WTC11 (cell line): ENCODE measurements at regions not wholly inside any gene's neighbourhood (a gene's known extent, or its start where the extent isn't known, plus 50 kb on each side); places are given as distances from the start of the nearest gene placed in this dataset.

ENCODE experiments used
- ATAC-seq: fragments of 200-7000 bp; cut with Tn5 transposase; 2 replicates; pipeline ENCODE4 v1.10.0; 2021; ENCODE audit warnings: mild to moderate bottlenecking, moderate library complexity
- CTCF ChIA-PET: fragments of 300-600 bp; sonication (Branson Sonifier 250); formaldehyde crosslinking; loops from one replicate; lab custom pipeline; 2021; ENCODE audit warnings: antibody characterized with exemption; lab: Charles Lee
- POLR2A ChIA-PET: fragments of 350-600 bp; sonication (Branson Sonifier 250); formaldehyde crosslinking; loops from one replicate; lab custom pipeline; 2021; ENCODE audit warnings: antibody characterized with exemption; lab: Charles Lee
- DNase-seq: peaks from one replicate; pipeline ENCODE4 v3.0.0; 2021; ENCODE audit warnings: low spot score
- H3K27ac Mint-ChIP-seq: 2 replicates; pipeline ENCODE4 v1.8.0; 2021; ENCODE audit warnings: mixed read lengths
- H3K27me3 Mint-ChIP-seq: 2 replicates; pipeline ENCODE4 v1.8.0; 2021; ENCODE audit warnings: low read depth, mild to moderate bottlenecking, moderate library complexity, mixed read lengths
- H3K36me3 Mint-ChIP-seq: 2 replicates; pipeline ENCODE4 v1.8.0; 2021; ENCODE audit warnings: mixed read lengths
- H3K4me1 Mint-ChIP-seq: 2 replicates; pipeline ENCODE4 v1.8.0; 2022; ENCODE audit warnings: mixed read lengths
- H3K4me3 Mint-ChIP-seq: 2 replicates; pipeline ENCODE4 v1.8.0; 2021; ENCODE audit warnings: mild to moderate bottlenecking, moderate library complexity, mixed read lengths
- H3K9me3 Mint-ChIP-seq: 2 replicates; pipeline ENCODE4 v1.8.0; 2021; ENCODE audit warnings: mixed read lengths
- ELF4 ChIP-seq: sonication (generic); formaldehyde crosslinking; IDR thresholded peaks from 2 replicates; pipeline ENCODE4 v1.8.1; 2022; ENCODE audit warnings: low read depth, mild to moderate bottlenecking, moderate library complexity, missing genetic modification reagents
- ESRRA ChIP-seq: sonication (generic); formaldehyde crosslinking; IDR thresholded peaks from 2 replicates; pipeline ENCODE4 v1.8.1; 2022; ENCODE audit warnings: mild to moderate bottlenecking, missing genetic modification reagents, borderline replicate concordance
- ETV6 ChIP-seq: sonication (generic); formaldehyde crosslinking; IDR thresholded peaks from 2 replicates; pipeline ENCODE4 v1.8.1; 2022; ENCODE audit warnings: mild to moderate bottlenecking, missing genetic modification reagents
- FOXK1 ChIP-seq: sonication (generic); formaldehyde crosslinking; IDR thresholded peaks from 2 replicates; pipeline ENCODE4 v1.8.0; 2022; ENCODE audit warnings: mild to moderate bottlenecking, moderate library complexity, missing genetic modification reagents
- GRHL2 ChIP-seq: fragments of 250-450 bp; sonication (Bioruptor Pico); IDR thresholded peaks from 2 replicates; pipeline ENCODE4 v1.8.0; 2022; ENCODE audit warnings: mild to moderate bottlenecking, moderate library complexity; ENCODE audit not compliant: insufficient replicate concordance, severe bottlenecking
- HMGA2 ChIP-seq: fragments of 250-450 bp; sonication (Bioruptor Pico); IDR thresholded peaks from 2 replicates; pipeline ENCODE4 v1.4.0; 2021; ENCODE audit warnings: mild to moderate bottlenecking, moderate library complexity
- IRF2 ChIP-seq: sonication (generic); formaldehyde crosslinking; IDR thresholded peaks from 2 replicates; pipeline ENCODE4 v1.8.0; 2022; ENCODE audit warnings: low read depth, missing genetic modification reagents, borderline replicate concordance
- RORB ChIP-seq: fragments of 250-450 bp; sonication (Bioruptor Pico); IDR thresholded peaks from 2 replicates; pipeline ENCODE4 v1.9.0; 2021; ENCODE audit warnings: mild to moderate bottlenecking
- SMAD3 ChIP-seq: sonication (generic); formaldehyde crosslinking; IDR thresholded peaks from 2 replicates; pipeline ENCODE4 v1.8.0; 2022; ENCODE audit warnings: missing genetic modification reagents, mild to moderate bottlenecking, borderline replicate concordance
- TEAD1 ChIP-seq: sonication (generic); formaldehyde crosslinking; IDR thresholded peaks from 2 replicates; pipeline ENCODE4 v1.8.0; 2022; ENCODE audit warnings: mild to moderate bottlenecking, missing genetic modification reagents
- ZNF138 ChIP-seq: sonication (generic); formaldehyde crosslinking; conservative IDR thresholded peaks from 2 replicates; pipeline ENCODE4 v1.8.1; 2022; ENCODE audit warnings: mild to moderate bottlenecking, moderate library complexity, missing genetic modification reagents
- ZNF219 ChIP-seq: sonication (generic); formaldehyde crosslinking; IDR thresholded peaks from 2 replicates; pipeline ENCODE4 v1.8.0; 2023; ENCODE audit warnings: missing genetic modification reagents, mild to moderate bottlenecking, borderline replicate concordance
- ZNF263 ChIP-seq: sonication (generic); formaldehyde crosslinking; IDR thresholded peaks from 2 replicates; pipeline ENCODE4 v1.8.1; 2022; ENCODE audit warnings: low read depth, mild to moderate bottlenecking, moderate library complexity, missing genetic modification reagents
- ZNF317 ChIP-seq: sonication (generic); formaldehyde crosslinking; IDR thresholded peaks from 2 replicates; pipeline ENCODE4 v1.8.1; 2023; ENCODE audit warnings: low read depth, mild to moderate bottlenecking, moderate library complexity, missing genetic modification reagents, borderline replicate concordance
- ZNF396 ChIP-seq: fragments of 250-450 bp; sonication (Bioruptor Pico); IDR thresholded peaks from 2 replicates; pipeline ENCODE4 v1.8.0; 2021; ENCODE audit warnings: mild to moderate bottlenecking, moderate library complexity, borderline replicate concordance
- TF ChIP-seq, protein P1 (sequence below): sonication (generic); formaldehyde crosslinking; IDR thresholded peaks from 2 replicates; pipeline ENCODE4 v1.8.1; 2022; ENCODE audit warnings: mild to moderate bottlenecking, moderate library complexity, missing genetic modification reagents
- TF ChIP-seq, protein P2 (sequence below): sonication (generic); formaldehyde crosslinking; IDR thresholded peaks from 2 replicates; pipeline ENCODE4 v1.8.1; 2023; ENCODE audit warnings: mild to moderate bottlenecking, missing genetic modification reagents
- TF ChIP-seq, protein P3 (sequence below): sonication (generic); formaldehyde crosslinking; IDR thresholded peaks from 2 replicates; pipeline ENCODE4 v1.8.0; 2023; ENCODE audit warnings: mild to moderate bottlenecking, missing genetic modification reagents
- TF ChIP-seq, protein P4 (sequence below): fragments of 250-450 bp; sonication (Bioruptor Pico); IDR thresholded peaks from 2 replicates; pipeline ENCODE4 v1.9.0; 2021; ENCODE audit warnings: mild to moderate bottlenecking
- TF ChIP-seq, protein P5 (sequence below): fragments of 250-450 bp; sonication (Bioruptor Pico); IDR thresholded peaks from 2 replicates; pipeline ENCODE4 v1.9.0; 2021; ENCODE audit warnings: mild to moderate bottlenecking
- TF ChIP-seq, protein P6 (sequence below): sonication (generic); formaldehyde crosslinking; IDR thresholded peaks from 2 replicates; pipeline ENCODE4 v1.8.1; 2022; ENCODE audit warnings: low read depth, missing genetic modification reagents, borderline replicate concordance
- TF ChIP-seq, protein P7 (sequence below): sonication (generic); formaldehyde crosslinking; conservative IDR thresholded peaks from 2 replicates; pipeline ENCODE4 v1.8.1; 2022; ENCODE audit warnings: mild to moderate bottlenecking, missing genetic modification reagents
- TF ChIP-seq, protein P8 (sequence below): sonication (generic); formaldehyde crosslinking; IDR thresholded peaks from 2 replicates; pipeline ENCODE4 v1.8.1; 2023; ENCODE audit warnings: mild to moderate bottlenecking, missing genetic modification reagents, moderate library complexity

DNA sequence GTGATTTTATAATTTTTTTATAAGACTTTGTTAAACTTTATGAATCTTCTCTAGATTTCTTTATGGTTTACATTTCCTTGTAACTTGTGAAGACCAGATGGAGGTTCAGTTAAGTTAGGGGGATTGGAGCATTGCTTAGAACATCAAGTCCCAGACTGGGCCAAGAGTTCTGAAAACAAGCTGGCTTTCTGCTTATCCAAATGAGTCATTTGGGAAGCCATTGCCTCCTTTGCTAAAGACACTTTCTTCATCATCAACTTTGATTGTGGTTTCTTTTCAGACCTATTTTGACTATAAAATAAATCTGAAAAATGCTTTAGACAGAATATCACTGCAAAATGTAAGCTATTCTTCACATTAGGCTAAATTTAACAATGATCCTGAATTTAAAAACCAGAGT, 446.8 kb downstream of the USP25 start:
- no peak for DNase-seq
- TF ChIP-seq FOXK1 (CRISPR knock-in tag) (no peak), IRF2 (no peak), GRHL2 (no peak), ZNF219 (CRISPR knock-in tag) (no peak), ELF4 (CRISPR knock-in tag) (no peak)
- TF ChIP-seq, protein P1, sequence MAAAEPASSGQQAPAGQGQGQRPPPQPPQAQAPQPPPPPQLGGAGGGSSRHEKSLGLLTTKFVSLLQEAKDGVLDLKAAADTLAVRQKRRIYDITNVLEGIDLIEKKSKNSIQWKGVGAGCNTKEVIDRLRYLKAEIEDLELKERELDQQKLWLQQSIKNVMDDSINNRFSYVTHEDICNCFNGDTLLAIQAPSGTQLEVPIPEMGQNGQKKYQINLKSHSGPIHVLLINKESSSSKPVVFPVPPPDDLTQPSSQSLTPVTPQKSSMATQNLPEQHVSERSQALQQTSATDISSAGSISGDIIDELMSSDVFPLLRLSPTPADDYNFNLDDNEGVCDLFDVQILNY (CRISPR knock-in tag): no peak
- TF ChIP-seq, protein P2, sequence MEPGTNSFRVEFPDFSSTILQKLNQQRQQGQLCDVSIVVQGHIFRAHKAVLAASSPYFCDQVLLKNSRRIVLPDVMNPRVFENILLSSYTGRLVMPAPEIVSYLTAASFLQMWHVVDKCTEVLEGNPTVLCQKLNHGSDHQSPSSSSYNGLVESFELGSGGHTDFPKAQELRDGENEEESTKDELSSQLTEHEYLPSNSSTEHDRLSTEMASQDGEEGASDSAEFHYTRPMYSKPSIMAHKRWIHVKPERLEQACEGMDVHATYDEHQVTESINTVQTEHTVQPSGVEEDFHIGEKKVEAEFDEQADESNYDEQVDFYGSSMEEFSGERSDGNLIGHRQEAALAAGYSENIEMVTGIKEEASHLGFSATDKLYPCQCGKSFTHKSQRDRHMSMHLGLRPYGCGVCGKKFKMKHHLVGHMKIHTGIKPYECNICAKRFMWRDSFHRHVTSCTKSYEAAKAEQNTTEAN (CRISPR knock-in tag): no peak
- TF ChIP-seq, protein P3, sequence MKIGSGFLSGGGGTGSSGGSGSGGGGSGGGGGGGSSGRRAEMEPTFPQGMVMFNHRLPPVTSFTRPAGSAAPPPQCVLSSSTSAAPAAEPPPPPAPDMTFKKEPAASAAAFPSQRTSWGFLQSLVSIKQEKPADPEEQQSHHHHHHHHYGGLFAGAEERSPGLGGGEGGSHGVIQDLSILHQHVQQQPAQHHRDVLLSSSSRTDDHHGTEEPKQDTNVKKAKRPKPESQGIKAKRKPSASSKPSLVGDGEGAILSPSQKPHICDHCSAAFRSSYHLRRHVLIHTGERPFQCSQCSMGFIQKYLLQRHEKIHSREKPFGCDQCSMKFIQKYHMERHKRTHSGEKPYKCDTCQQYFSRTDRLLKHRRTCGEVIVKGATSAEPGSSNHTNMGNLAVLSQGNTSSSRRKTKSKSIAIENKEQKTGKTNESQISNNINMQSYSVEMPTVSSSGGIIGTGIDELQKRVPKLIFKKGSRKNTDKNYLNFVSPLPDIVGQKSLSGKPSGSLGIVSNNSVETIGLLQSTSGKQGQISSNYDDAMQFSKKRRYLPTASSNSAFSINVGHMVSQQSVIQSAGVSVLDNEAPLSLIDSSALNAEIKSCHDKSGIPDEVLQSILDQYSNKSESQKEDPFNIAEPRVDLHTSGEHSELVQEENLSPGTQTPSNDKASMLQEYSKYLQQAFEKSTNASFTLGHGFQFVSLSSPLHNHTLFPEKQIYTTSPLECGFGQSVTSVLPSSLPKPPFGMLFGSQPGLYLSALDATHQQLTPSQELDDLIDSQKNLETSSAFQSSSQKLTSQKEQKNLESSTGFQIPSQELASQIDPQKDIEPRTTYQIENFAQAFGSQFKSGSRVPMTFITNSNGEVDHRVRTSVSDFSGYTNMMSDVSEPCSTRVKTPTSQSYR: no peak
- TF ChIP-seq, protein P4, sequence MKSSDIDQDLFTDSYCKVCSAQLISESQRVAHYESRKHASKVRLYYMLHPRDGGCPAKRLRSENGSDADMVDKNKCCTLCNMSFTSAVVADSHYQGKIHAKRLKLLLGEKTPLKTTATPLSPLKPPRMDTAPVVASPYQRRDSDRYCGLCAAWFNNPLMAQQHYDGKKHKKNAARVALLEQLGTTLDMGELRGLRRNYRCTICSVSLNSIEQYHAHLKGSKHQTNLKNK (CRISPR knock-in tag): no peak
- CTCF ChIA-PET: no interaction called here

DNA sequence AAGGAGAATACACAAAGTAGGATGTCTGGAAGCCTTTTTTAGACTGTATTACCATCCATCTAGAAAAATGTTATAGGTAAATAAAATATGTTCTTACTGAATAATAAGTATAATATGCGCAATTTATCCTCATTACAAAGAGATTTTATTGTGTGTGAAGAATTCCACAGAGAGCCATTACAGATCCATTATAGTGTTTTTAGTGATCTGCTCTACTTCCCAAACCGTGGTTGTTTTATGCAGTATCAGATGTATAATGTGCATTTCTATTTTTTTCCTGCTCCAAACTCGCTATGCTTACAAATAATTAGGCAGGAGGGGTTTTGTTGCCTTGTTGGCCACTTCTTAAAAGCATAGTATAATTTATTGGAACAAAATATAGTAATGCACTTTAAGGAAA, 447.8 kb downstream of the USP25 start:
- Mint-ChIP-seq H3K27ac (no peak overlapping the region), H3K4me1 (peaks cover 16% of the 10 kb centered on the region), H3K9me3 (no peaks in the 10 kb centered on the region), H3K27me3 (no peaks in the 10 kb centered on the region), H3K4me3 (no peak overlapping the region), H3K36me3 (no peaks in the 10 kb centered on the region)
- POLR2A ChIA-PET: no interaction called here
- DNase-seq (no peak), ATAC-seq (no peak)
- CTCF ChIA-PET: no interaction called here
- TF ChIP-seq, protein P2 (CRISPR knock-in tag): no peak
- TF ChIP-seq, protein P5, sequence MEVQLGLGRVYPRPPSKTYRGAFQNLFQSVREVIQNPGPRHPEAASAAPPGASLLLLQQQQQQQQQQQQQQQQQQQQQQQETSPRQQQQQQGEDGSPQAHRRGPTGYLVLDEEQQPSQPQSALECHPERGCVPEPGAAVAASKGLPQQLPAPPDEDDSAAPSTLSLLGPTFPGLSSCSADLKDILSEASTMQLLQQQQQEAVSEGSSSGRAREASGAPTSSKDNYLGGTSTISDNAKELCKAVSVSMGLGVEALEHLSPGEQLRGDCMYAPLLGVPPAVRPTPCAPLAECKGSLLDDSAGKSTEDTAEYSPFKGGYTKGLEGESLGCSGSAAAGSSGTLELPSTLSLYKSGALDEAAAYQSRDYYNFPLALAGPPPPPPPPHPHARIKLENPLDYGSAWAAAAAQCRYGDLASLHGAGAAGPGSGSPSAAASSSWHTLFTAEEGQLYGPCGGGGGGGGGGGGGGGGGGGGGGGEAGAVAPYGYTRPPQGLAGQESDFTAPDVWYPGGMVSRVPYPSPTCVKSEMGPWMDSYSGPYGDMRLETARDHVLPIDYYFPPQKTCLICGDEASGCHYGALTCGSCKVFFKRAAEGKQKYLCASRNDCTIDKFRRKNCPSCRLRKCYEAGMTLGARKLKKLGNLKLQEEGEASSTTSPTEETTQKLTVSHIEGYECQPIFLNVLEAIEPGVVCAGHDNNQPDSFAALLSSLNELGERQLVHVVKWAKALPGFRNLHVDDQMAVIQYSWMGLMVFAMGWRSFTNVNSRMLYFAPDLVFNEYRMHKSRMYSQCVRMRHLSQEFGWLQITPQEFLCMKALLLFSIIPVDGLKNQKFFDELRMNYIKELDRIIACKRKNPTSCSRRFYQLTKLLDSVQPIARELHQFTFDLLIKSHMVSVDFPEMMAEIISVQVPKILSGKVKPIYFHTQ: no peak
- TF ChIP-seq ZNF317 (CRISPR knock-in tag) (no peak), HMGA2 (CRISPR knock-in tag) (no peak), TEAD1 (CRISPR knock-in tag) (no peak), ZNF263 (CRISPR knock-in tag) (no peak), GRHL2 (no peak), ETV6 (no peak), ZNF138 (no peak), ZNF396 (CRISPR knock-in tag) (no peak), ESRRA (no peak), RORB (CRISPR knock-in tag) (no peak), SMAD3 (CRISPR knock-in tag) (no peak)
- TF ChIP-seq, protein P6, sequence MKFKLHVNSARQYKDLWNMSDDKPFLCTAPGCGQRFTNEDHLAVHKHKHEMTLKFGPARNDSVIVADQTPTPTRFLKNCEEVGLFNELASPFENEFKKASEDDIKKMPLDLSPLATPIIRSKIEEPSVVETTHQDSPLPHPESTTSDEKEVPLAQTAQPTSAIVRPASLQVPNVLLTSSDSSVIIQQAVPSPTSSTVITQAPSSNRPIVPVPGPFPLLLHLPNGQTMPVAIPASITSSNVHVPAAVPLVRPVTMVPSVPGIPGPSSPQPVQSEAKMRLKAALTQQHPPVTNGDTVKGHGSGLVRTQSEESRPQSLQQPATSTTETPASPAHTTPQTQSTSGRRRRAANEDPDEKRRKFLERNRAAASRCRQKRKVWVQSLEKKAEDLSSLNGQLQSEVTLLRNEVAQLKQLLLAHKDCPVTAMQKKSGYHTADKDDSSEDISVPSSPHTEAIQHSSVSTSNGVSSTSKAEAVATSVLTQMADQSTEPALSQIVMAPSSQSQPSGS (CRISPR knock-in tag): no peak
- TF ChIP-seq, protein P7, sequence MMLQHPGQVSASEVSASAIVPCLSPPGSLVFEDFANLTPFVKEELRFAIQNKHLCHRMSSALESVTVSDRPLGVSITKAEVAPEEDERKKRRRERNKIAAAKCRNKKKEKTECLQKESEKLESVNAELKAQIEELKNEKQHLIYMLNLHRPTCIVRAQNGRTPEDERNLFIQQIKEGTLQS (CRISPR knock-in tag): no peak
- TF ChIP-seq, protein P8, sequence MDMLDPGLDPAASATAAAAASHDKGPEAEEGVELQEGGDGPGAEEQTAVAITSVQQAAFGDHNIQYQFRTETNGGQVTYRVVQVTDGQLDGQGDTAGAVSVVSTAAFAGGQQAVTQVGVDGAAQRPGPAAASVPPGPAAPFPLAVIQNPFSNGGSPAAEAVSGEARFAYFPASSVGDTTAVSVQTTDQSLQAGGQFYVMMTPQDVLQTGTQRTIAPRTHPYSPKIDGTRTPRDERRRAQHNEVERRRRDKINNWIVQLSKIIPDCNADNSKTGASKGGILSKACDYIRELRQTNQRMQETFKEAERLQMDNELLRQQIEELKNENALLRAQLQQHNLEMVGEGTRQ: no peak

More for the DNA sequence above, 446.8 kb downstream of the USP25 start:
- Mint-ChIP-seq H3K4me1 (peaks cover 16% of the 10 kb centered on the region), H3K27ac (no peak overlapping the region), H3K9me3 (no peaks in the 10 kb centered on the region), H3K27me3 (no peaks in the 10 kb centered on the region), H3K4me3 (no peak overlapping the region), H3K36me3 (no peaks in the 10 kb centered on the region)
- ATAC-seq: no peak
- POLR2A ChIA-PET: no interaction called here
